DMS 273 treated with DMSO at 0.1 percent for 48 hours (cell line): ENCODE measurements at regions not wholly inside any gene's neighbourhood (a gene's known extent, or its start where the extent isn't known, plus 50 kb on each side); places are given as distances from the start of the nearest gene placed in this dataset.

Experiments used
- DNase-seq: peaks from one replicate; lab custom pipeline; 2025; lab: John Stamatoyannopoulos, UW

- no peak for DNase-seq
Observed at GRCh38 chr1:29970747-29971325, 734.5 kb downstream of the PTPRU start.

DNA sequence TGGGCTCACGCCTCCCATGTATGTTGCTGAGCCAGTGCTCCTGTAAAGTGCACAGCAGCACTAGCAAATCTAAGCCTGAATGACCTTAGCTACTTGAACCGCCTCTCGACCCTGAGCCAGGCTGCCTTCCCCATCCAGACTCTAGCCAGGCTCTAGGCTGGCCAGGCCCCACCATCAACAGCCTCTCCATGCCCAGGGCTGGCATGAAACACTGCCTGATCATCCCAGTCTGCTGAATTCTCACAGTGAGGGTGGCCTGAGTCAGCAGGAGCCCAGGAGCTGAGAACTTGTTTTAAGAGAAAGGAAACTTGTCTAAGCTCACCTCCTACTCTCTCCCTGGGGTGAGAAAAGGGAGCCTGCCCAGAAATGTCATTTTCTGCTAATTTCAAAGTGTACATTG, 733.3 kb downstream of the PTPRU start:
- no peak for DNase-seq

GRCh38 chr1:29967261-29967660, 730.9 kb downstream of the PTPRU start:
- no peak for DNase-seq

DNA sequence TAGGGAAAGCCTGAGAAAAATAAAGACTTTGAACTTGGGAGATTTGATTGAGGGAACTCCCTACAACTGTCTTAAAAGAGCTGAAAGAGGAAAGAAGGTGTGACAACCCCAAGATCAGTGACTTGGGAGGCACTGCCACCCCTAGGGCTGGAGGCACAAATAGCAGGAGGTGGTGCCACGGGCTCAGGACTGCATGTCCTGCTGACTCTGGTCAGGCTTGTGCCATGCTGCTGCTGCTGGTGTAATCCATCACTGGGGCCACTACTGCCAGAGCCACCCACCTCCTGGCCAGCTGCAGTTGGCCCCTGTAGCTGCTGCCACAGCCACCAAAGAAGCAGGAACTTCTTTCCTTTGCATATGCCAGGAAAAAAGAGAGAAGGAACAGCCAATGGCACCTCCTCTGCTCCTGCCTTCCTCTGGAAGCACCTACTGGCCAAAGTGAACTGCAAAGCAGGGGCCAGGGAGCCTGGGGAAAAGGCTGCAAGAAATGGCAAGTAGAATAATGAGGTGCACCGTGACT, 730.3 kb downstream of the PTPRU start:
- no peak for DNase-seq

DNA sequence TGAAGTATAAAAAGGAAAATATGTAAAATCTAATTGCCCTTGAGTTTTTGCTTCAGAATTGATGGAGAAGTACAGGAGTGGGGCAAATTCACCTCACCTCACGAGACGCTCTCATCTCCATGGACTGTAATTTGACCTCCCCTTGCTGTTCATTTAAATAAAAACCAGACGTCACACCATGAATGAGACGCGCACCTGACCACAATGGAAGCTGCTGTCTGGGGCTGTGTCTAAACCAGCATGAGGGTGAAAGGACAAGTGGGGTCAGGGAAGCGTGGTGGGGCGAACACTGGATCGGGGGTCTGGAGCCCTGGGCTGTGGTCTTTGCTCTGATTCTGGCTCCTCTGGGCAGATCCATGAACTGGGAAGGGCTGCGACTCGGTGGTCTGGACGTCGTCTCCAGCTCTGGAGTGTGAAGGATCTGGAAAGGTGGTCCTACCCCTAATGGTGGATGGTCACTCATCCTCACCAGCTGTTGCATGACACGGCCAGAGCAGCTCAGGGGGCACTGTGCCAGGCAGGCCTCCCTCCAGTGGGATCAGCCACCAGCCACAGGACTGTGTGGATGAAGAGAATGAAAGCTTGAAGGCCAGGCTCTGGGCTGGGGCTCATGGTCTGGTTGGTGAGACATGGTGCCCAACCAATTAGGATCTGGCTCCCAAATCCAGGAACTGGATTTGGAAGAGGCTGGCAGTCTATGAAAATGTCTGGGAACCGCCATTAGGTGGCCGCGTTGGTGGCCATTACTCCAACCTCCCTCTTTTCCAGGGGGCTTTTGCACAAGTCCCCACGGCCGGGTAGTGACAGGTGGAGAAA, 728.6 kb downstream of the PTPRU start:
- DNase-seq, result no peak

DNA sequence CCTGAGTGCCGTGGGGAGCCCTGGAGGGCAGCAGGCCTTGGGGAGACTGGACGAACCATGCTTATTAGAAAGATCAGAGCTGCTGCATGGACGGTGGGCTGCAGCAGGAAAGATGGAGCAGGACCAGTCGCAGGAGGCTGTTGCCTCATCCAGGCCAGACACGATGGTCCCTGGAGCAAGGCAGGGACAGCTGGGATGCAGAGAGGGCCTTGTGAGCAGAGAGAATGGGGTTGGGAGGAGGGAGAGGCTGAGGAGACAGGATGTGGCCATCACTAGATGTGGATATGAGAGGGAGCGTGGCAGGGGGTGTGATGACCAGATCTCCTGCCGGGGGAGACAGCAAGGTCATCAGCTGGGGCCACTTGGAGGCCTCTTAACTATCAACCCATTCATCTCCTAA, 727.6 kb downstream of the PTPRU start:
- DNase-seq, result no peak

GRCh38 chr1:29962831-29963247, 726.5 kb downstream of the PTPRU start:
- no peak for DNase-seq

DNA sequence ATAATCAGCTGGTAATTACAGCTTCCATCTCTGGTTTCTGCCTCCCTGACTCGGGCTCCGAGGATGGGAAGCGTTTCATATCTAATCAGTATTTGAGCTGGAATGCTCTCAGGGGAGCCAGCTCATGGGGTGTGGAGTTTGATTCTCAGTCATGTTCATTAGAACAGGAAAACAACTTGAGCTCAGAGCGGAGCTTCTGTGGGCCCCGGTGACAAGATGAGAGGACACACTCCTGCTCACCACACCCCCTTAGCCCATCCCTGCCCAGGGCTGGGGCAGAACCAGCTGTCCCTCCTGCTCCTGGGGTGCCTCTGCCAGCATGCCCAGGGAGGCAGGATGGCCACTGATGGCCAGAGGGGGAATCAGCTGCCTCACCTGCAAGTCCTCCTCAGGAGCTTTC, 726.0 kb downstream of the PTPRU start:
- no peak for DNase-seq

- no peak for DNase-seq
Observed at GRCh38 chr1:29961293-29962059, 725.2 kb downstream of the PTPRU start.

DNA sequence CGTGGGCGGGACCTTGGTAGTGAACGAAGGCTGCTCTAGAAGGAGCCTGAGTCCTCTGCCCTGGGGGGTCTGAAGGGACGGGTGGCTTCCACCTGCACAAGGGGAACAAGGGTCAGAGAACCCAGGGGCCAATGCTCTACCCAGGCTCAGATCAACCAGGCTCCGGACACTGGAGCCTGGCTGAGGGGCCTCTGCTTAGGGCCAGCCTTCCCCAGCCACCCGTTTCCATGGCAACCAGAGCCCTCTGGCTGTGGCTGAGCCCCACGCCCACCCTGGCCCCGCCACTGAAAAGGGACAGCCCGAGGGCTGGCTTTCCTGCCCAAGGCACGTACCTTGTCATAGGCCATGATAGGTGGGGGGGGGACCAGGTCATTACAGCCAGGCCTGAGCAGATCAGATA, 724.6 kb downstream of the PTPRU start:
- no peak for DNase-seq

- DNase-seq, result no peak
Observed at GRCh38 chr1:29960156-29960755, 723.9 kb downstream of the PTPRU start.

GRCh38 chr1:29959356-29959755, 723.0 kb downstream of the PTPRU start:
- DNase-seq, result no peak

DNA sequence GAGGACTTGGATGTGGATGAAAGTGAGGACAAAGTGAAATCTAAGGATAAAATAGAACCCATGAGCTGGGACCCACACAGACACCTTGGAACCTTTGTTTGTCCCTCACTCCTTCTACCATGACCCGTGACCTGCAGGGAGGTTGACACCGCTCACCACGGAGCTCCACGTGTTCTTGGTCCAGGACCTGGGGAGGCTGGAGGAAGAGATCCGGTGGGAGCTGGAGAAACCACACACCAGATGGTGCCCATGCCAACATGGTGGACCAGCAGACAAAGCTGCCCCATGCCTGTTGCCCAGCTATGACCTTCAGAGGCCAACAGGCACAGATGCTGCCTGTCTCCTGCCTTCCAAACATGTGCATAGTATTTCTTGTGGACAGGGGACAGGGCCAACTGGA, 721.9 kb downstream of the PTPRU start:
- no peak for DNase-seq

DNA sequence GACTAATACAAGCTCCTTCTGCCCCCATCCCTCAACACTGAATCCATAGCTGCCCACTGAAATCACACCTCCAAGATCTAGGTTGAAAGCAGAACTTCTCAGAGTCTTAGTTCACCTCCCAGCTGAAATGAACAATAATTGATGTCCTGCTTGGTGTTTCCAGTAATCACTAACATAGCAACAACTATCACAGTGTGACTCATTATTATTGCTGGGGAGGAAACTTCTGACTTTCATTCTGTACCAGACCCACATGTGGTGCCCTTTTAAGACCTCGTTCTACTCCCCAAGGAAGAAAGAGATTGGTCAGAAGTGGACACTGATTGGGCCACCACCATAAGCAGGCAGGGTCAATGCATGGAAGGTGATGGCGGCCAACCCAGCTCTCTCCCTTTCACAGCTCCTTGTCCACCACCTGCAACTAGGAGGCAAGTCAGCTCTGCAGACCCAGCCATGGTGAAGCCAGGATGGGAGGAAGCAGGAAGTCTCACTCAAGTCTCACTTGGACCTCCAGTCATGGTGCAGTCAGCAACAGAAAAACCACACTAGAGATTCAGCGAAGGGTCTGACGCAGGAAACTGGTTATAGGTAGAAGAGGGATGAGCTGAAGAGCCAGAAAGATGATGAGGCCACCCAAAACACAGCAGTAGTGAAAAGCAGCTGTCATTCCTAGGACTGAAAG, 720.2 kb downstream of the PTPRU start:
- DNase-seq, result no peak

- no peak for DNase-seq
Observed at GRCh38 chr1:29954591-29954990, 718.3 kb downstream of the PTPRU start.

DNA sequence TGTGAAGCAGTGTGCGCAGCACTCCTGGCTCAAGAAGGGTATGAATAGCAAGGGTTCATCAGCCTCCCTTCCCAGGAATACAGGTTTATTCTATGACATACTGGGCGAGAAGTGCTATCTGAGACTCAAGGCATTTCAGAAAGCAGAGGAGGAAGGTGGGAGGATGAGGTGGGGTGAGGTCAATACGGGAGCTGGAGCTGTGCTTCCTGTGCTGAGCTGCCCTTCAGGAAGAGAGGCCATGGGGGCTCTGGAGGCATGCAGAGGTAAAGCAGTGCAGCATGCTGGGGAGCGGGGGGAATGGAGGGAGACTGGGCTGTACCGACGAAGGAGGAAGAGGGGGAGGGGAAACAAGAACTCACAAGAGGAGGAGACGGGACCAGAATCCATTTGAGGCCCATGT, 717.6 kb downstream of the PTPRU start:
- no peak for DNase-seq

GRCh38 chr1:29949676-29950075, 713.4 kb downstream of the PTPRU start:
- DNase-seq, result no peak

- DNase-seq, result no peak
Observed at GRCh38 chr1:29948581-29948980, 712.3 kb downstream of the PTPRU start.

DNA sequence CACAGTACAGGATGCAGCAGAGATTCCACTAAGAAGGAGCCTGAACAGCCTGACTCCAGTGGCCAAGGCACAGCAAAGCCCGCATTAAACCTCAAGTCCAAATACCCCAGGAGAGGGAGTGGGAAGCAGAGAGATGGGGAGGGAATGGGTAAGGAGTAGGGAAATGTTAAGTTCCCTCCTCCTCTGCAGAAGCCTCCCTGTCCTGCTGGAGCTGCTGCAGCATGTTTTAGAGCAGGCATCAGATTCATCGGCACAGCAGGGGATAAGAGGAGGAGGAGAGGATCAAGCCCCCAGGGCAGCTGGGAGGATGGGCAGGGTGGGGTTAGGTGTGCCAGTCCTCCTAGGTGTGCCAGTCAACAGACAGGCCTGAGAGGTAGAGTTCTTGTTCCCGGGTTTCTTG, 709.7 kb downstream of the PTPRU start:
- DNase-seq, result no peak

DNA sequence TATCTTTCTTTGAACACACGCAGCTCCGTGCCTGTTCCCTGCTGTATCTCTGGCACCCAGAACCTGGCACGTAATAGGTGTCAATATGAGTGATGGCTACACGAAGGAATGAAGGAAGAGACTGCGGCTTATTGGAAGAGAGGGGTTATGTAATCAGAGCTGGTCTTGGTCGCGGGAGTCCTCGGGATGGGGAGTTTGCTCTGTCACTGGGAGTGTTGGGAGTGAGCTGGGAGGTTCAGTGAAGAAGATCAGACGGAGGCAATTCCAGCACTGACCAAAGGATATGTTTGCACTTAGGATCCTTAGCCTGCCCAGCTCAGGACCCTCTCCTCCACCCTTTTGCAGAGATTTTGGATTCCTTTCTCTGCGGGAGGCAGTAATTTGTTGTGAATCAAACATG, 709.1 kb downstream of the PTPRU start:
- no peak for DNase-seq

GRCh38 chr1:29944253-29944905, 708.1 kb downstream of the PTPRU start:
- DNase-seq, result no peak
